HG02759 (cell line): ENCODE measurements at regions not wholly inside any gene's neighbourhood (a gene's known extent, or its start where the extent isn't known, plus 50 kb on each side); places are given as distances from the start of the nearest gene placed in this dataset.

ENCODE experiments used
- ATAC-seq: cut with Tn5 transposase; IDR thresholded peaks from one replicate; pipeline ENCODE4 v1.9.1; 2021; ENCODE audit warnings: mild to moderate bottlenecking, moderate library complexity; ENCODE audit not compliant: unreplicated experiment

GRCh38 chr7:124364283-124364682 lies 331.4 kb upstream of the TMEM229A start:
- no peak for ATAC-seq

- ATAC-seq = no peak
These were observed 321.3 kb upstream of the TMEM229A start for GRCh38 chr7:124354201-124354600.

GRCh38 chr7:124351950-124352349 lies 319.1 kb upstream of the TMEM229A start:
- no peak for ATAC-seq

- ATAC-seq = no peak
These were observed 316.6 kb upstream of the TMEM229A start for GRCh38 chr7:124349443-124349842.

- ATAC-seq = no peak
These were observed 306.0 kb upstream of the TMEM229A start for GRCh38 chr7:124338861-124339260.

GRCh38 chr7:124330731-124331407 lies 298.0 kb upstream of the TMEM229A start:
- no peak for ATAC-seq

GRCh38 chr7:124328774-124329173 lies 295.9 kb upstream of the TMEM229A start:
- ATAC-seq = no peak

- no peak for ATAC-seq
These were observed 291.4 kb upstream of the TMEM229A start for GRCh38 chr7:124324262-124324661.

- ATAC-seq = no peak
These were observed 290.7 kb upstream of the TMEM229A start for GRCh38 chr7:124323597-124323996.

- no peak for ATAC-seq
These were observed 289.7 kb upstream of the TMEM229A start for GRCh38 chr7:124322561-124322960.

GRCh38 chr7:124318721-124319450 lies 286.0 kb upstream of the TMEM229A start:
- no peak for ATAC-seq

- no peak for ATAC-seq
These were observed 278.1 kb upstream of the TMEM229A start for GRCh38 chr7:124310934-124311390.

- no peak for ATAC-seq
These were observed 275.5 kb upstream of the TMEM229A start for GRCh38 chr7:124308384-124308783.

GRCh38 chr7:124295289-124295688 lies 262.4 kb upstream of the TMEM229A start:
- ATAC-seq = no peak

GRCh38 chr7:124284937-124285336 lies 252.1 kb upstream of the TMEM229A start:
- no peak for ATAC-seq

GRCh38 chr7:124276005-124276622 lies 243.2 kb upstream of the TMEM229A start:
- ATAC-seq = peak; percentile 99

GRCh38 chr7:124275411-124275810 lies 242.5 kb upstream of the TMEM229A start:
- ATAC-seq = no peak

GRCh38 chr7:124269774-124270173 lies 236.9 kb upstream of the TMEM229A start:
- no peak for ATAC-seq

- no peak for ATAC-seq
These were observed 234.3 kb upstream of the TMEM229A start for GRCh38 chr7:124267154-124267553.

GRCh38 chr7:124263232-124263827 lies 230.5 kb upstream of the TMEM229A start:
- peak; percentile 98 for ATAC-seq

GRCh38 chr7:124261710-124262109 lies 228.8 kb upstream of the TMEM229A start:
- no peak for ATAC-seq
